ENCODE measurements at regions not wholly inside any gene's neighbourhood (a gene's known extent, or its start where the extent isn't known, plus 50 kb on each side); places are given as distances from the start of the nearest gene placed in this dataset.

DNA sequence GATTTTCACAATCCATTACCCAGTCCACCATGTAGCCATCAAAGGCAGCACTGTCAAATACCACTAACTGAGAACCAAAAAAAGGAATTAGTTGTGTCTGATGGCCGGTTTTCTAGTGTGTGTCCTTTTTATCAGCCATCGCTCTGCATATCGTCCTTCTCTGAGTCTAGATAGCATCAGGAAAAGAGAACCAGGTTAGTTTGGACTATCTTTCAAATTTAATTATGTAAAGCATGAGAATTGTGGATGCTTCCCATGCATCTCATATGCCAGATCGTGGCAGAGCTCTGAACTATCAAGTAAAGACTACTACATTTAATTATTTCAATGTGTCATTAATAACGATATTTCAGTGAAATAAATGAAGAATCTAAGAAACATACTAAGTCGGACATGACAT lies 691.9 kb downstream of the FAM181B start:
- TF ChIP-seq POLR2A (IDR thresholded peaks at IDR 0.05; ENCODE audit: low read length): no peak
- TF ChIP-seq GATA1 (IDR thresholded peaks at IDR 0.05; ENCODE audit: low read depth, low read length): no peak
